ENCODE measurements at regions not wholly inside any gene's neighbourhood (a gene's known extent, or its start where the extent isn't known, plus 50 kb on each side); places are given as distances from the start of the nearest gene placed in this dataset.

DNA sequence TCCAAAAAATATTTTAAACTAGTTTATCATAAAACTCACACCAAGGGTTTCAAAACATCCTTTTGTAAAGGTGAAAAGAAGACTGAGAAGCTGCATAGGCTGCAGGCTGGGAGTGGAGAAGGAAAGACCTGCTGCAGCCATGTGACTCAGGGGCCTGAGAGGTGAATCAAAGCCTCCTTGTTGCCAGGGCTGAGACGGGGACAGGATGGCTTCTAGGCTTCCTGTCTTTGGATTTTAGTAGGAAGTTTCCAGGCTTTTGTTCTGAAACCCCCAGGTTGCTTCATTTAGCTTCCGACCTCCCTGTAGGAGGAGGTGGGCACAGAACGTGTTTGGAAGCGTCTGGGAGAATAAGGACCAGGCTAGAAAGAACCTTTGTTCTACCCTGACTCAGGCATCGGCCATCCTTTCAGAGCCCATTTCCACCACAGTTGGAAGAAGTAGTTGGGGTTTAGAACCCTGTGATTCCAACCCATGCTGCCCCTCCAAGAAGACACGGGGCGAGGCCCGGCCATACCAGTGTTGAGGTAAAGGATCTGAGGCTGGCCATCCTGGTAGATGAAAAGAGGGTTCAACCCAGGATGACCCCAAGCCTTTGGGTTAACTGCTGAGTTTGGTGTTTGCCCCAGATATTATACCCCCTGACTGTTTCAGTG lies 122.4 kb downstream of the SLC25A47 start:
- 74 to 76% methylated on average over 8 of the region's 8 CpGs for WGBS, 2 experiments
- H3K36me3 ChIP-seq (ENCODE audit: control insufficient read depth, insufficient read depth, low read length), result no peaks in the 10 kb centered on the region
- no peak overlapping the region for H3K4me3 ChIP-seq (ENCODE audit: insufficient read depth, low read depth, low read length)

DNA sequence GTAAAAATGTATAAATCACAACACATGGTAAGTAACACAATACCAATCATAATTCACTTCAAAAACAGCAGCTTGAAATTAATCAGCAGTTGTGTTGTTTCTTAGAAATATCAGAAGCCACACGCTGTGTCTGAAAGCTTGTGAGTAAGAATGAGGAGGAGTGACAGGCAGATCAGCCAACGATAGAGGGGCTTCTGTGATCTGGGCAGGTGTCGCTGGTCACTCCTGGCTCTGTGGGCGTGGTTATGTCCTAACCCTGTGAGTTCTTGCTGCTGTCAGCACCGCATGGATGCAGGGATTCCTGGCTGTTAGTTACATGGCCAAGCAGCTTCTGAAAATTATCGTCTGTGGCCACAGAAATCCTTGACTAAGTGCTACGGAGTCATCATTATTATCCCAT lies 123.4 kb downstream of the SLC25A47 start:
- no peak overlapping the region for H3K4me3 ChIP-seq (ENCODE audit: insufficient read depth, low read depth, low read length)
- no peaks in the 10 kb centered on the region for H3K36me3 ChIP-seq (ENCODE audit: control insufficient read depth, insufficient read depth, low read length)
- H3K9me3 ChIP-seq (ENCODE audit: control insufficient read depth, low read length), result no peaks in the 10 kb centered on the region
- no peak overlapping the region for H3K27ac ChIP-seq (ENCODE audit: insufficient read depth, low read depth, low read length, poor library complexity, severe bottlenecking)
- 73 to 75% methylated on average over 7 of the region's 7 CpGs for WGBS, 2 experiments
- H3K27me3 ChIP-seq (ENCODE audit: control insufficient read depth, insufficient read depth, low read length, poor library complexity, severe bottlenecking), result no peaks in the 10 kb centered on the region
- peaks cover 8% of the 10 kb centered on the region for H3K4me1 ChIP-seq (ENCODE audit: control insufficient read depth, insufficient read depth, low read length)

More for the DNA sequence above, 122.4 kb downstream of the SLC25A47 start:
- Histone ChIP-seq H3K27me3 (ENCODE audit: control insufficient read depth, insufficient read depth, low read length, poor library complexity, severe bottlenecking) (no peaks in the 10 kb centered on the region), H3K4me1 (ENCODE audit: control insufficient read depth, insufficient read depth, low read length) (peaks cover 8% of the 10 kb centered on the region), H3K9me3 (ENCODE audit: control insufficient read depth, low read length) (no peaks in the 10 kb centered on the region), H3K27ac (ENCODE audit: insufficient read depth, low read depth, low read length, poor library complexity, severe bottlenecking) (no peak overlapping the region)

DNA sequence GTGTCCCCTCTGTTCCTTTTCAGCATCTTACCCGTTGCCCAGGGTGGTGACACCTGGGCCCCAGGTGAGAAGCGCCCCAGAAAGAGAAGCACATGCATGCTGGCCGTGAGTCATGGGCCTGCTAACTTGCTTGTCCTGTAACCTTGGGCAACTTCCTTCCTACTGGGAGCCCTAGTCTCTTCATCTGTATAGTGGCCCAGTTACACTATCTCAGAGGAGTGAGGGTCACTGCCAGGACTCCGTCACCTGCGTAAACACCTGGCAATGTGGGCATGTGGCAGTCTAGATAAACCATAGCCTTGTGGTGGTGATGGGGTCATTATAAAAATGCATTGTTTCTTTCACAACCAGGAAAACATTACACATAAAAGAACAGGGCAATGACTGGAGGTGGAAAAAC lies 125.2 kb downstream of the SLC25A47 start:
- WGBS, 2 experiments, result 96 to 99% methylated on average over 5 of the region's 5 CpGs
- Histone ChIP-seq H3K4me3 (ENCODE audit: insufficient read depth, low read depth, low read length) (no peak overlapping the region), H3K27ac (ENCODE audit: insufficient read depth, low read depth, low read length, poor library complexity, severe bottlenecking) (no peak overlapping the region)

DNA sequence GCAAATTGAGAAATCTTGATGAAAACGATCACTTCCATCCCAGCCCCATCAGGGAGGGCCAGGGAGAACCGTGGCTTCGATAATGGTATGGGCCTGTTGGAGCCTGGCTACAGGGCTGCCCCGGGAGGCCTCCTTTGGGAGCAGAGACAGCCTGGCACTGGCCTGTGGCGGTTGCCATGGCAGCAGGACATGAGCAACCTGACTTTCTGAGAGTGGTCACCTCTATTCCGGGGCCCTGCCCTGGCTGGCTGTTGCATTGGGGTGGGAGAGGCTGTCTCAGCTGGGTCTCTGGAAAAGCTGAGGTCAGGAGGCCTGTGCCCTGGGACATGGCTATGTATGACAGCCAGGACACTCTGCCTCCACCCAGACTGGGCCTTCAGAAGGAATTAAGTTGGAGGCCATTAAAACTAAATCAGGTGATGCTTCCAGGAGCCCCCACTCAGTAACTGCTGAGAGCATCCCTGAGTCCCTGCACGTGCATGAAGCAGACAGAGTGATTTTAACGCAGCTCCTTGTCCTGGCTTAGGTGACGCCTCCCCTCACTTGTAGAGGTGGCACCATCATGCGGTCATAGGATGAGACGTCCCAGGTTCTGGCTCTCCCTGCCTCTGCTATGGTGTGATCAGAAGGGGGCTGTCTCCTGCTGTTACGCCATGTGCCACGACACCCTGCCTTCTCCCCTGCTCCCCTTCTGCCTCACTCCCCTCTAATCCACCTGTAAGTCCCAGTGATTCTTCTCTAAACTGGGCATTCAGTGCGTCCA lies 126.3 kb downstream of the SLC25A47 start:
- Histone ChIP-seq H3K36me3 (ENCODE audit: control insufficient read depth, insufficient read depth, low read length) (no peaks in the 10 kb centered on the region), H3K9me3 (ENCODE audit: control insufficient read depth, low read length) (no peaks in the 10 kb centered on the region), H3K4me1 (ENCODE audit: control insufficient read depth, insufficient read depth, low read length) (peaks cover 12% of the 10 kb centered on the region), H3K4me3 (ENCODE audit: insufficient read depth, low read depth, low read length) (no peak overlapping the region), H3K27me3 (ENCODE audit: control insufficient read depth, insufficient read depth, low read length, poor library complexity, severe bottlenecking) (no peaks in the 10 kb centered on the region), H3K27ac (ENCODE audit: insufficient read depth, low read depth, low read length, poor library complexity, severe bottlenecking) (no peak overlapping the region)
- 87 to 90% methylated on average over 14 of the region's 14 CpGs for WGBS, 2 experiments

More for the DNA sequence above, 125.2 kb downstream of the SLC25A47 start:
- Histone ChIP-seq H3K9me3 (ENCODE audit: control insufficient read depth, low read length) (no peaks in the 10 kb centered on the region), H3K4me1 (ENCODE audit: control insufficient read depth, insufficient read depth, low read length) (peaks cover 9% of the 10 kb centered on the region), H3K27me3 (ENCODE audit: control insufficient read depth, insufficient read depth, low read length, poor library complexity, severe bottlenecking) (no peaks in the 10 kb centered on the region), H3K36me3 (ENCODE audit: control insufficient read depth, insufficient read depth, low read length) (no peaks in the 10 kb centered on the region)

DNA sequence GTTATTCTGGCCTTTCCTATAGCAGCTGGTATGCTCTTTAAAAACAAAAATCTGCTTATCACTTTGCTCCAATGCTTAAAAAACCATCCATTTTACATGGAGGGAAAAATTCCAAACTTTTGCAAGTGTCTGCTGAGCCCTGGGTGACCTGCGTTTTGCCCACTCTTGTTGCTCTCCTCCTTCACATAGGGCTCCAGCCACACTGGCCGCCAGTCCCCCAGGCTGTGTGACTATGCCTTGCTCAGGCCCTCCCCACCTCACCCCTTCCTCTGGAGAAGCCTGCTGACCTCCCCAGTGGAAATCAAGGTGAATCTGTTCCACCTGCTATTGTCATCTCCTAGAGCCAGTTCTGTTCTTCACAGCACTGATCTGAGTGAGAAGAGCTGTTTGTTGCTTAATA lies 126.9 kb downstream of the SLC25A47 start:
- H3K4me3 ChIP-seq (ENCODE audit: insufficient read depth, low read depth, low read length), result no peak overlapping the region
- no peaks in the 10 kb centered on the region for H3K9me3 ChIP-seq (ENCODE audit: control insufficient read depth, low read length)
- H3K27ac ChIP-seq (ENCODE audit: insufficient read depth, low read depth, low read length, poor library complexity, severe bottlenecking), result no peak overlapping the region
- WGBS, 2 experiments, result 89 to 91% methylated on average over 2 of the region's 2 CpGs
- H3K4me1 ChIP-seq (ENCODE audit: control insufficient read depth, insufficient read depth, low read length), result peaks cover 12% of the 10 kb centered on the region
- no peaks in the 10 kb centered on the region for H3K36me3 ChIP-seq (ENCODE audit: control insufficient read depth, insufficient read depth, low read length)
- H3K27me3 ChIP-seq (ENCODE audit: control insufficient read depth, insufficient read depth, low read length, poor library complexity, severe bottlenecking), result no peaks in the 10 kb centered on the region

DNA sequence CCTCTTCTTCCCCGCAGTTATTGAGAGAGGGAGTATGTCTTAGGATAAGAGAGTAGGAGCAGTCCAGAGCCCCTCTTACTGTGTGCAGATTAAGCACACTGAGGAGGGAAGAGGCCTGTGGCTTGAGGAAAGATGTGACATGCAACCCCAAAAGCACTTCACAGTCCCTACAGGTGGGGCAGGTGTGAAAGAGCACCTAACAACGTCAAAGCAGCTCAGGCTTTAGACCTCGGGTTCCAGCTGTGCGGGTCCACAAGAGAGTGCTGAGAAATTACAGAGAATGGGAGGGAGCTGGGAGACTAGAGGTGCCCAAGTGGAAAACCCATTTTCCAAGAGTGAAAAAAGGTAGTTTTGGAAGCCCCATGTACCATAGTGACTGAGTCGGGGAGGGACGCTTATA lies 127.6 kb downstream of the SLC25A47 start:
- H3K36me3 ChIP-seq (ENCODE audit: control insufficient read depth, insufficient read depth, low read length), result no peaks in the 10 kb centered on the region
- H3K4me1 ChIP-seq (ENCODE audit: control insufficient read depth, insufficient read depth, low read length), result peaks cover 10% of the 10 kb centered on the region
- H3K9me3 ChIP-seq (ENCODE audit: control insufficient read depth, low read length), result no peaks in the 10 kb centered on the region
- no peak overlapping the region for H3K27ac ChIP-seq (ENCODE audit: insufficient read depth, low read depth, low read length, poor library complexity, severe bottlenecking)
- 84 to 87% methylated on average over 6 of the region's 6 CpGs for WGBS, 2 experiments
- no peak overlapping the region for H3K4me3 ChIP-seq (ENCODE audit: insufficient read depth, low read depth, low read length)
- H3K27me3 ChIP-seq (ENCODE audit: control insufficient read depth, insufficient read depth, low read length, poor library complexity, severe bottlenecking), result no peaks in the 10 kb centered on the region

DNA sequence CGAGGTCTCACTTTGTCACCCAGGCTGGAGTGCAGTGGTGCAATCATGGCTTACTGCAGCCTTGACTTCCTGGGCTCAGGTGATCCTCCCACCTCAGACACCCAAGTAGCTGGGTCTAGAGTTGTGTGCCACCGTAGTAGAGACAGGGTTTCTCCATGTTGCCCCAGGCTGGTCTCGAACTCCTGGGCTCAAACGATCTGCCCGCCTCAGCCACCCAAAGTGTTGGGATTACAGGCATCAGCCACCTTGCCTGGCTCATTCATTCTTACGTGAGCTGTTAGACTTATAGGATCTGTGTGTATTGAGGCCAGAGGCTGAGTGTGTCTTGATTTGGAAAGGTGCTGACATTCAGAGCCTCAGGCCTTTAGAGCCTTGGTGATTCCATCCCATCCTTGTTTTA lies 128.1 kb downstream of the SLC25A47 start:
- WGBS, 2 experiments, result 92% methylated on average over 6 of the region's 6 CpGs
- Histone ChIP-seq H3K36me3 (ENCODE audit: control insufficient read depth, insufficient read depth, low read length) (no peaks in the 10 kb centered on the region), H3K9me3 (ENCODE audit: control insufficient read depth, low read length) (no peaks in the 10 kb centered on the region), H3K27ac (ENCODE audit: insufficient read depth, low read depth, low read length, poor library complexity, severe bottlenecking) (no peak overlapping the region), H3K27me3 (ENCODE audit: control insufficient read depth, insufficient read depth, low read length, poor library complexity, severe bottlenecking) (no peaks in the 10 kb centered on the region), H3K4me1 (ENCODE audit: control insufficient read depth, insufficient read depth, low read length) (peaks cover 9% of the 10 kb centered on the region), H3K4me3 (ENCODE audit: insufficient read depth, low read depth, low read length) (no peak overlapping the region)

DNA sequence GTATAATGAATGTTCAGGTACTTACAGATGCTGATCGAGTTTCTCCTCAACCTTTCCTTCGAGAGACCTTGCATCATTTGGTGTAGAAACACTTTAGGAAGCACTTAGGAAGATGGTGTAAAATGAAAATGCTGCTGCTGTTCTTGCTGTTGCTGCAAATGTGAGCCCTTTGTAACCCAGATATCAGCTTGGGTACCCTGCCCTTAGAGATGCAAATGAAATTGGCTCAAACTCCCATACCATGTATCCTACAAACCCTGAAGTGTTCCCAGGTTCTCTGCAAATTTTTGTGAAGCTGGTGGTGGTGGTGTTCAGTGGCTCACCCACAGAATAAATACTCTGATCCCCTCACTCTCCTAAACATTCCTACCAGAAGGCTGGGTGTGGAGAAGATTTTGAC lies 130.8 kb downstream of the SLC25A47 start:
- H3K36me3 ChIP-seq (ENCODE audit: control insufficient read depth, insufficient read depth, low read length), result no peaks in the 10 kb centered on the region
- H3K4me3 ChIP-seq (ENCODE audit: insufficient read depth, low read depth, low read length), result no peak overlapping the region
- H3K4me1 ChIP-seq (ENCODE audit: control insufficient read depth, insufficient read depth, low read length), result peaks cover 9% of the 10 kb centered on the region
- no peaks in the 10 kb centered on the region for H3K27me3 ChIP-seq (ENCODE audit: control insufficient read depth, insufficient read depth, low read length, poor library complexity, severe bottlenecking)
- H3K9me3 ChIP-seq (ENCODE audit: control insufficient read depth, low read length), result no peaks in the 10 kb centered on the region
- 60 to 71% methylated on average over 2 of the region's 2 CpGs for WGBS, 2 experiments
- H3K27ac ChIP-seq (ENCODE audit: insufficient read depth, low read depth, low read length, poor library complexity, severe bottlenecking), result no peak overlapping the region

DNA sequence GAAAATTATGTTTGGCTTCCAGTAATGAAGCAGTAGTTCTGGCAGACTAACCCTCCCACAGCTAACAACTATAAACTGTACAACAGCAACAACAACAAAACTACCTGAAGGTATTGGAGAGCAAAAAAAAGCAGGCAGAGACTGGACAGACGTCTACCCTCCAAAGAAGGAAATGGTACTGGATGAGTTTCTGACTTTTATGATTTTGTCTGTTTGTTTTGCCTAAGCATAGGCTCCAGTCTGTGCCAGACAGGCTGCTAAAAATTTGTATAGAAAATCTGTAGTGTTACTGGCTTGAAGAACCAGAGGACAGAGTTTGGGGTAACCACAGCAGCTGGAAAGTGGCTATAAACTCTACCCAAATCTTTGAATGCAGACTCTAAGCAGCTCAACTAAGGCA lies 131.3 kb downstream of the SLC25A47 start:
- H3K4me1 ChIP-seq (ENCODE audit: control insufficient read depth, insufficient read depth, low read length), result peaks cover 9% of the 10 kb centered on the region
- no peaks in the 10 kb centered on the region for H3K36me3 ChIP-seq (ENCODE audit: control insufficient read depth, insufficient read depth, low read length)
- no peak overlapping the region for H3K27ac ChIP-seq (ENCODE audit: insufficient read depth, low read depth, low read length, poor library complexity, severe bottlenecking)
- no peaks in the 10 kb centered on the region for H3K27me3 ChIP-seq (ENCODE audit: control insufficient read depth, insufficient read depth, low read length, poor library complexity, severe bottlenecking)
- WGBS, 2 experiments, result 81 to 83% methylated on average over 1 of the region's 1 CpG
- H3K4me3 ChIP-seq (ENCODE audit: insufficient read depth, low read depth, low read length), result no peak overlapping the region
- H3K9me3 ChIP-seq (ENCODE audit: control insufficient read depth, low read length), result no peaks in the 10 kb centered on the region

DNA sequence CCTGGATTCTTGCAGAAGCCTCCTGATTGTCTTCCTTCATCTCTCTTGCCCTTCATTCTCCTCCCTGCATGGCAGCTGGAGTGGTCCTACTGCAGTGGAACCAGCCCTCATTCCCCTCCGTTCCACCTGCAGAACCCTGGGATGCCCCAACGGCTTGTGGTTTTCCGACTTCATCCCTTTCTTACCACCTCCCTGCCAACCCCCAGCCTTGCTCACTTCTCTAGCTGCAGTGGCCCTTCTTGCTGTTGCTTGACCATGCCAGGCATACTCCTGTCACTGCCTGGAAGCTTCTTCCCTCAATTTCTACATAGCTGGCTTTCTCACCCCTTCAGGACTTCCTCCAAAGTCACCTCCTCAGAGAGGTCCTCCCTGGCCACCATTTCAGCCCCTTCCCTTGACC lies 123.3 kb downstream of the BEGAIN start:
- no peak overlapping the region for H3K27ac ChIP-seq (ENCODE audit: insufficient read depth, low read depth, low read length, poor library complexity, severe bottlenecking)
- H3K36me3 ChIP-seq (ENCODE audit: control insufficient read depth, insufficient read depth, low read length), result no peaks in the 10 kb centered on the region
- WGBS, 2 experiments, result 92 to 96% methylated on average over 3 of the region's 3 CpGs
- H3K27me3 ChIP-seq (ENCODE audit: control insufficient read depth, insufficient read depth, low read length, poor library complexity, severe bottlenecking), result no peaks in the 10 kb centered on the region
- no peaks in the 10 kb centered on the region for H3K9me3 ChIP-seq (ENCODE audit: control insufficient read depth, low read length)
- no peak overlapping the region for H3K4me3 ChIP-seq (ENCODE audit: insufficient read depth, low read depth, low read length)
- H3K4me1 ChIP-seq (ENCODE audit: control insufficient read depth, insufficient read depth, low read length), result no peaks in the 10 kb centered on the region
